ENCODE measurements at regions not wholly inside any gene's neighbourhood (a gene's known extent, or its start where the extent isn't known, plus 50 kb on each side); places are given as distances from the start of the nearest gene placed in this dataset.

GRCh38 chr1:219113261-219113660, 60.4 kb upstream of the LYPLAL1 start:
- BruUV-seq (replicated peaks) = no TSS peak
- H3K36me3 Mint-ChIP-seq (ENCODE audit: insufficient read depth, unreplicated experiment) = no peaks in the 10 kb centered on the region
- H3K4me1 Mint-ChIP-seq (ENCODE audit: low read depth, unreplicated experiment) = no peaks in the 10 kb centered on the region
- no peaks in the 10 kb centered on the region for H3K27me3 Mint-ChIP-seq (ENCODE audit: insufficient read depth, unreplicated experiment)
- no peak for DNase-seq
- no peaks in the 10 kb centered on the region for H3K36me3 ChIP-seq (ENCODE audit: control insufficient read depth, insufficient read depth, low read length)
- ChIA-PET CTCF (no interaction called here), POLR2A (no interaction called here)
- H3K9me3 Mint-ChIP-seq (ENCODE audit: unreplicated experiment) = peaks cover 21% of the 10 kb centered on the region
- intact Hi-C loops (cut with micrococcal nuclease; ENCODE audit: unreplicated experiment) = no loop called here
- no peaks in the 10 kb centered on the region for H3K27me3 ChIP-seq (replicated peaks; ENCODE audit: control insufficient read depth, insufficient read depth, low read length)
- no peaks in the 10 kb centered on the region for H3K9me3 ChIP-seq
- no peaks in the 10 kb centered on the region for H3K4me1 ChIP-seq
- H3K27ac Mint-ChIP-seq (ENCODE audit: unreplicated experiment) = no peak overlapping the region
- no peak overlapping the region for H3K4me3 ChIP-seq (ENCODE audit: low read depth, low read length)
- no peak overlapping the region for H3K4me3 Mint-ChIP-seq (ENCODE audit: unreplicated experiment)
- no peak for TF ChIP-seq CTCF (IDR thresholded peaks at IDR 0.05; ENCODE audit: insufficient read depth in 1 of 2, low read depth in 1 of 2, low read length in 1 of 2, severe bottlenecking in 1 of 2, unreplicated experiment in 1 of 2)

DNA sequence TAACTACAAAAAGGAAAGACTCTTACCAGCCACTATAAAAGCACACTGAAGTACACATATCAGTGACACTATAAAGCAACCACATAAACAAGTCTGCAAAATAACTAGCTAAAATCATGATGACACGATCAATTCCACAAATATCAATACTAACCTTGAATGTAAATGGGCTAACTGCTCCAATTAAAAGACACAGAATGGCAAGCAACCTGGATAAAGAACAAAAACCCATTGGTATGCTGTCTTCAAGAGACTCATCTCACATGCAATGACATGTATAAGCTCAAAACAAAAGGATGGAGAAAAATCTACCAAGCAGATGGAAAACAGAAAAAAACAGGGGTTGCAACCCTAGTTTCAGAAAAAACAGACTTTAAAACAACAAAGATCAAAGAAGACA, 59.7 kb upstream of the LYPLAL1 start:
- Histone ChIP-seq H3K4me1 (no peaks in the 10 kb centered on the region), H3K36me3 (ENCODE audit: control insufficient read depth, insufficient read depth, low read length) (no peaks in the 10 kb centered on the region), H3K9me3 (no peaks in the 10 kb centered on the region), H3K27me3 (replicated peaks; ENCODE audit: control insufficient read depth, insufficient read depth, low read length) (no peaks in the 10 kb centered on the region), H3K4me3 (ENCODE audit: low read depth, low read length) (no peak overlapping the region)
- ChIA-PET POLR2A (no interaction called here), CTCF (no interaction called here)
- Mint-ChIP-seq H3K27me3 (ENCODE audit: insufficient read depth, unreplicated experiment) (no peaks in the 10 kb centered on the region), H3K4me3 (ENCODE audit: unreplicated experiment) (no peak overlapping the region), H3K36me3 (ENCODE audit: insufficient read depth, unreplicated experiment) (no peaks in the 10 kb centered on the region), H3K9me3 (ENCODE audit: unreplicated experiment) (peaks cover 21% of the 10 kb centered on the region), H3K27ac (ENCODE audit: unreplicated experiment) (no peak overlapping the region), H3K4me1 (ENCODE audit: low read depth, unreplicated experiment) (no peaks in the 10 kb centered on the region)
- intact Hi-C loops (cut with micrococcal nuclease; ENCODE audit: unreplicated experiment) = no loop called here
- BruUV-seq (replicated peaks) = no TSS peak
- DNase-seq = no peak
- no peak for TF ChIP-seq CTCF (IDR thresholded peaks at IDR 0.05; ENCODE audit: insufficient read depth in 1 of 2, low read depth in 1 of 2, low read length in 1 of 2, severe bottlenecking in 1 of 2, unreplicated experiment in 1 of 2)

GRCh38 chr1:219119839-219120238, 53.8 kb upstream of the LYPLAL1 start:
- Histone ChIP-seq H3K27me3 (replicated peaks; ENCODE audit: control insufficient read depth, insufficient read depth, low read length) (no peaks in the 10 kb centered on the region), H3K4me1 (no peaks in the 10 kb centered on the region), H3K36me3 (ENCODE audit: control insufficient read depth, insufficient read depth, low read length) (no peaks in the 10 kb centered on the region), H3K9me3 (no peaks in the 10 kb centered on the region), H3K4me3 (ENCODE audit: low read depth, low read length) (no peak overlapping the region)
- CTCF ChIA-PET = no interaction called here
- DNase-seq = no peak
- Mint-ChIP-seq H3K4me3 (ENCODE audit: unreplicated experiment) (no peak overlapping the region), H3K4me1 (ENCODE audit: low read depth, unreplicated experiment) (no peaks in the 10 kb centered on the region), H3K36me3 (ENCODE audit: insufficient read depth, unreplicated experiment) (no peaks in the 10 kb centered on the region), H3K9me3 (ENCODE audit: unreplicated experiment) (no peaks in the 10 kb centered on the region), H3K27ac (ENCODE audit: unreplicated experiment) (no peak overlapping the region), H3K27me3 (ENCODE audit: insufficient read depth, unreplicated experiment) (no peaks in the 10 kb centered on the region)
- POLR2A ChIA-PET = no interaction called here
- no peak for TF ChIP-seq CTCF (IDR thresholded peaks at IDR 0.05; ENCODE audit: insufficient read depth in 1 of 2, low read depth in 1 of 2, low read length in 1 of 2, severe bottlenecking in 1 of 2, unreplicated experiment in 1 of 2)
- intact Hi-C loops (cut with micrococcal nuclease; ENCODE audit: unreplicated experiment) = no loop called here
- BruUV-seq (replicated peaks) = no TSS peak
